ENCODE measurements at regions not wholly inside any gene's neighbourhood (a gene's known extent, or its start where the extent isn't known, plus 50 kb on each side); places are given as distances from the start of the nearest gene placed in this dataset.

DNA sequence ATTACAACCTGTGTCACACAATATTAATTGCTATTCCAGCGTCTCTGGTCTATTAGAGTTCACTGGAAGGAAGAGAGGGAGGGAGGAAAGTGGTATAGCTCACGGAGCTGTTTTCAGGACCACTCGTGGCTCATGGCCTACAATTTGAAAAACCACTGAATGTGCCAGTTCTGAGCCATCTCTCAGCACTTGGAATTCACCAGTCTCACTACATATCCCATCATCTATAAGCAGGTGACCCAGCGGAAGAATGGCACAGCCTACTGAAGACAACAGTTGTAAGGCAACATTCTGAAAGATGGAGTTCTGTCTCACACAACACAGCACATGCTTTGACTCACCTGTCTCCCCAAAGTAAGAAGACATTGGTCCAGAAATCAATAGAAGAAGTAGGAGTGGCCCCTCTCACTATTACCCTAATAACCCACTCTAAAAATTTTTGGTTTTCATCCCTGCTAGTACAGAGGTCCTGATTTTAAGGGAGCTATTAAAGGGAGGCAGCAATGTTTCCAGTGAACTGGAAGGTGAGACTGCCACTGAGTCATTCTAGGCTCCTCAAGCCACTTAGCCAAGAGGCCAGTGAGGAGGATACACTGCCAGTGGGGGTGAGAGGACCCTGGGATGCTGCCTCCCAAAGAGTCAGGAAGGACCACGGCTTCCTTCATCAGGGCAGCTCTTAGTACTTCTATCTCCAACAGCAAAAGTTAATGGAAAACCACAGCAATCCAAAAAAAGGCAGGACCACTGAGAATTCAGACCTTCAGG lies 50.0 kb upstream of the DOCK9 start:
- no peak for DNase-seq

DNA sequence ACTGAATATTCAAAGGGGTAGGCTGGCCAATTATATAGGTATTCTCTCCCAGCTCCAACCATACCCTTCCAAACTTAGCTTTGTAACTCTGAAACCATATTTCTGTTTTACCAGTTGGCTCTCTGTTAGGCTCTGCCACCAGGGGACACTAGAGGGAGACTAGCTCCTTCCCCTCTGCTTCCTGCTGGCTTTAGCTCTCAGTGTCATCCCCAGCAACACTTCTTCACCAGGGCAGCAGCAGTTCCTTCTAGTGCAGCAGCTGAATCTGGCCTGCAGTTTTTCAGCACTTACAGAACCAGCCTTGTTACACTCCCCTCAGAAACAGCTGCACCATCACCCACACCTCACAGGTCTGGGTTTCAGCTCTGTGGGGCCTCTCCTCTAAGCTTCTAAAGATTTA lies 51.0 kb upstream of the DOCK9 start:
- no peak for DNase-seq

DNA sequence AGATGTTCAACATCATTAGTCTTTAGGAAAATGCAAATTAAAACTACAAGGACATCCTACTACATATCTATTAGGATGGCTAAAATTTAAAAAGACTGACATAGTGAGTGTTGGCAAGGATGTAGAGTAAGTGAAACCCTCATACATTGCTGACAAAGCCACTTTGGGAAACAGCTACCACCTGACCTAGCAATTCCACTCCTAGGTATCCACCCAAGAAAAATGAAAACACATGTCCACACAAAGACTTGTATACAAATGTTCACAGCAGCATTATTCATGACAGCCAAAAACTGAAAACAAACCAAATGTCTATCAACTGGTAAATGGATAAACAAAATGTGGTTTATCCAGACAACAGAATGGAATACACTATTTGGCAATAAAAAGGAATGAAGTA lies 51.7 kb upstream of the DOCK9 start:
- no peak for DNase-seq

DNA sequence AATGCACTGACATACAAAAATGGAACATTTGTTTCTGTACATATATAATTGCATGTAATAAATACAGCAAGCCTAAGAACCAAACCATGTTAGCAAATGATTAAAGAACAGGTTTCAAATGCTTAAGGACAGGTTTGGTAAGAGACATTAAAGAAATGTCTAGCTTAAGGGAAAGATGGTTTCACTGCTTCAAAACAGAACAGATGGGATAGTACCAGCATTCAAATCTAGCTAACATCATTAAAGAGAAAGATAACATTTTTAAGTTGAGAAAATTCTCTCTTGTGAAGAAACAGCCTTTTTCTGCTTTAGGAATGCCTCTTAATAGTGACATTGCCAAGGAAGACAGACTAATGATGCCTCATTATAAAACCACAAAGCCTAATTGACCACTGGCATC lies 52.5 kb upstream of the DOCK9 start:
- DNase-seq, result no peak

DNA sequence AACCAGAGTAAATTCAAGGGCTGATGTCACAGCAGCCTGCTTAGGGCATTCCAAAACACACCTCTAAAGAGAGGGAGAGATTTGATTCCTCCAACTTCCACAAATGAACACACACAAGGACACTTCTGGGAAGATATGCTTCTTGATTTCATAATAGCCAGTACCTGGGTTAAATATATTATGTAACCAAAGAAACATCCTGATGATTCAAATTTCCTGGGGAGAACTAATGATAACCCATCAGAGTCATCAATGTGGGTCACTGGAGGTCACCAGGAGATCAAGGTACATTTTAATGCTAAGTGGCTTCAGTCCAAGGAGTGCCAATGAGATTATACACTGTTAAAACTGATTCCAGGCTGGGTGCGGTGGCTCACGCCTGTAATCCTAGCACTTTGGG lies 54.0 kb upstream of the DOCK9 start:
- peak; percentile 68 for DNase-seq

DNA sequence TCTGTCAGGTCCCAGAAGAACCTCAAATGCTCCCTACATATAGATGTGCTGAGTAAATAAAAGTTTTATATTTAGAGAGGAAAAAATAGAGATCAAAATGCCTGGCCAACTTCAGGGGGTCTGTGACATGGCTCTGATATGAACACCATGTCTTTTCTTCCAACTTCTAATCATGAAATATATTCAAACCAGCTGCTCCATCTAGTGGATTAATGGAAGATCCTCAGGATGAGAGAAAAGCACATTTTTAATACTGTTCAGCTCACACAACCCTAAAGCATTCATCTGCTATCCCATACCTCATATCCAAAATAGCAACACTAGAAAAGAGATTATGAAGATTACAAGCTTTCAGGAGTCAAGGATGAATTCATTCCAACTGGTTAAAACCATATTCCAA lies 56.0 kb upstream of the DOCK9 start:
- no peak for DNase-seq

DNA sequence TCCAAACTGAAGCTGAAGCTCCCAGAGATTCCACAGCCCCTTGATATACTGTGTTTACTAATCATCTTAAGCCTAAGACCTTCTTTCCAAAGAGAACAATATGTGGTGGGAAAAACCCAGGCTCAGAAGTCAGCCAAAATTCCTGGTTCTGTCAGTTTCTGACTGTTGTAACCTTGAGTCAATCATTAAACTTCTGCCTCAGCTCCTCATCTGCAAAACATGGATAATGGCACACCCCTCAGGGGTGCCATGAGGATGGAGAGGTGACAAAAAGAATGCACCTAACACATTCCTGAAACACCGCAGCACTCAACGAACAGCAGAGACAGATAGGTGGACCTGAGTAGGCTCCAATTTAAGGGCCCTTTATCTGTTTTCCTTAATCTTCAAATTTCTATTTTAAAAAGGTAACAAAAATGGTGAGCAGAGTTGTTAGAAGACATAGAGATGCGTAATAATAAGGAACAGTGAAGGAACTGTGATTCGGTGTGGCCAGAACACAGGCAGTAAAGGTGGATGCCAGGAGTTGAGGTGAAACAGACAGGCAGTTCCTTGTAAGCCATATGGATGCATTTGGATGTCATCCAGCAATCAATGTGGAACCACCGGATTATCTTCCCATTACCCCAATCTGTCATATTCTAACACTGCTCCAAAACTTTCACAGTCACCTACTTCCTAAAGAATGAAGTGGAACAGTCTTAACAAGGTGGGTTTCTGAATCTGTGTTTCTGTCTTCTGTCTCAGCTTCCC lies 56.6 kb upstream of the DOCK9 start:
- no peak for DNase-seq

DNA sequence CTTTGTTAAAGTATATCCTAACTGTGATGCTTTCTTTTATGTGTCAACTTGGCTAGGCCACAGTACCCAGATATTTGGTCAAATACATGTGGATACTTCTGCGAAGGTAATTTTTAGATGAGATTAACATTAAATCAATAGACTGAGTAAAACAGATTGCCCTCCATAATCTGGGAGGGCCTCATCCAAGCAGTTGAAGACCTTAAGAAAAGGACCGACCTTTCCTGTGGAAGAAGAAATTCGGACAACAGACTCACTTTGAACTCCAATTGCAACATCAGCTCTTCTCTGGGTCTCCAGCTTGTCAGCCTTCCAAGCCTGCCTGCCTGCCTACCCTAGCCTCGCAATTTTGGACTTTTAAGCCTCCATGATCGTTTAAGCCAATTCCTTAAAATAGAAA lies 57.9 kb upstream of the DOCK9 start:
- no peak for DNase-seq

DNA sequence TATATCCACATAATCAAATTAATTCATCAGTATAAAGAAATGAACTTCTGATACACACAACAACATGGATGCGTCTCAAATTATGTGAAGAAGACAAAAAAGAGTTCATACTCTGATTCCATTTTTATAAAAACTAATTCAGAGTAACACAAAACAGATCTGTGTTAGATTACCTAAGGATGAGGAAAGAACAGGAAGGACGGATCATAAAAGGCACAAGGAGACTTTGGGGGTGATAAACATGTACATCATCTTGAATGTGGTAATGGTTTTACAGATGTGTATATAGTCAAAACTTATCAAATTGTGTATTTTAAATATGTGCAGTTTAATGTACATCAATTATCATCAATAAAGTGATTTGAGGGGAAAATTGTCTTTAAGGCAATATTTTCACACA lies 59.9 kb upstream of the DOCK9 start:
- no peak for DNase-seq

DNA sequence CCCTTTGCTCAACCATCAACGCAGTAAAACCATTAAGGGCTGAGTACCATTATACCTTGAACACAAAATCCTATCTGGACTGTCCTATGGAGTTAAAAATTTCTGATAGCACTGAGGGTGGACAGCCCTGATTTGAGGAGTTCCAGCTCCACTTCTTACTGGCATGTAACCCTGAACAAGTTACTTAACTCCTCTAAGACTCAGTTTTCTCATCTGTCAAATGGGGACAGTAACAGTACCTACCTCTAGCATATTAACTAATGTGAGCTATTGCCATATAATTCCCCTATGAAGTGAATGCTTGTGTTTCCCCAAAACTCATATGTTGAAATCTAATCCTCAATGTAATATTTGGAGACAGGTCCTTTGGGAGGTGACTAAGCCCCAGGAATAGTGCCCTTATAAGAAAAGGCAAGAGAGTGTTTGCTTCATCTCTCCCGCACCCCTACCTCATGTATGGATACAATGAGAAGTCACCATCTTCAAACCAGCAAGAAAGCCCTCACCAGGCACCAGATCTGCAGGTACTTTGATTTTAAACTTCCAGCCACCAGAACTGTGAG lies 61.9 kb upstream of the DOCK9 start:
- DNase-seq, result no peak

DNA sequence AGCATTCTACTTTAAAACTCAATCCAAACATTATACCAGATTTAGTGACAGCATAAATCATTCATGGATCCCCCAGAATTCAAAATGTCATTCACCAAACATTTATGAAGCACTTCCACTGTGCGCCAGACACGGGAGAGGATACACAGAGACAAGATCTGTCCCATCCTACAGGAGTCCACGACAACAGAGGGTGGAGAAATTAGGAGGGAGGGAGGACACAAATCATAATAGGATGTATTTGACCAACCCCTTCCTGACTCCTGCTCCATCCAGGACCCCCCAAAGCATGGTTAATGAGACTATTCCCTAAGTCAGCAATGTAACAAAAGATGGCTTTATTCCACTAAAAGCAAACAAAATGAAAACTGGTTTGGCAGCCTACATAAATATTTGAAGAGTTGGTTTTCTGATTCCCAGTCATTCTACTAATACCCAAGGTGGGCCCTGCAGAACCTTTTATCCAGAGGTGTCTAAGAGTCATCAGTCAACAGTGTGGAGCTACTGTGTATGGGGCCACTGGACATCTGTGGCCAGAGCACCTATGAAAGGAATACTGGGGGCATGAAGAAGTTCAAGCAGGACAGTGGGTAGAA lies 62.8 kb upstream of the DOCK9 start:
- no peak for DNase-seq

DNA sequence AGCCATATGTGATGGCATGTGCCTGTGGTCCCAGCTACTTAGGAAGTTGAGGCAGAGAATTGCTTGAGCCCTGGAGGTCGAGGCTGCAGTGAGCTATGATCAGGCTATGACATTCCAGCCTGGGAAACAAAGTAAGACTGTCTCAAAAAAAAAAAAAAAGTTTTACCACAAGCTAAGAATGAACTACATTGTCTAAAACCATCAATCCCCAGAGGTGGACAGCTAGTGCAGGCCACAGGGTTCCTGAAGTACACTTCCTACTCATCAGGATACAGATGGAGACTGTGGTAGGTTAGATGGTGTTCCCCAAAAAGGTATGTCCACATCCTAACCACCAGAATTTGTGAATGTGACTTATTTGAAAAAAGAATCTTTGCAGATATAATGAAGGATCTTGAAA lies 63.5 kb upstream of the DOCK9 start:
- DNase-seq, result no peak

DNA sequence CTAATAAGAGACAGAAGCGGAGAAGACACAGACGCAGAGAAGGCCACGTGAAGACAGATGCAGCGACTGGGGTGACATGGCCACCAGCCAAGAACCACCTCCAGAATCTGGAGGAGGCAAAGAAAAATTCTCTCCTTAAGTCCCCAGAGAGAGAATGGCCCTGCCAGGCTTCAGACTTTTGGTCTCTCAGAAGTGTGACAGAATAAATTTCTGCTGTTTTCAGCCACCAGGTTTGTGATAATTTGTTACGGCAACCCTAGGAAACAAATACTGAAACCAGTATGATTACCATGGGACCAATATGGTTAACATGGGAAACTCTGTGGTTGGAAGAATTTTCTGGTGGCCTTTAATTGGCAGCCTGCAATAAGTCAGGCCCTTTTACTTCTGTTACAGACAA lies 63.9 kb upstream of the DOCK9 start:
- no peak for DNase-seq

DNA sequence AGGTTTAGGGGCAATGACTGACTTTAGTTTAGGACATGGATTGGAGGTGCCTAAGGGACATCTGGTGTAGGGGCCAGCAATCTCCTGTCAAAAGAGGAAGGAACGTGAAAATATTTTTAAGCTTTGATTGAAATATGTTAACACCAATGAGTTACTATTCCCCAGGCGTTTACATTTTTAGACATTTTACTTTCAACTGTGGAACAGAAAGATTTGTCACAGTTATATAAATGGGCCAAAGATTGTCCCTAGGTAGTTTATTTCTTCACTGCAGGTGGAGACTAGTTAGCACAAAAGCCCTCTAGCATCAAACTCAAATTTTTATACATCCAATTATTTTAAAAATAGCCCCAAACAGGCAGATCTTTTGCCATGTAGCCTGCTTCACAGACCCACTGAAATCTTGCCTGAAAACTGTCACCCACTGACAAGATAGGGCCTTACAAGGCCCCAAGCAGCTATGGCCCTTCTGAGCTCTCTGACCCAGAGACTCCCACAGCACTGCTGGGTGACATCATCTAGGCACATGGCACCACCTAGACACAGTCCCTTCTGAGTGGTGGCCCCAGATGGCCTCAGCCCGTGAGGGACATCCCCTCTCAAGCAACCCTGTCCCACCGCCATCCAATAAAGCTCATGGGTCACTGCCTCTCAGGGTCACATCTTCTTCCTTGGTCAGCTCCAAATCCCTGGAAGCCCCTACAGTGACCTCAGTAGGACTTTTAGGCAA lies 64.8 kb upstream of the DOCK9 start:
- DNase-seq, result no peak

DNA sequence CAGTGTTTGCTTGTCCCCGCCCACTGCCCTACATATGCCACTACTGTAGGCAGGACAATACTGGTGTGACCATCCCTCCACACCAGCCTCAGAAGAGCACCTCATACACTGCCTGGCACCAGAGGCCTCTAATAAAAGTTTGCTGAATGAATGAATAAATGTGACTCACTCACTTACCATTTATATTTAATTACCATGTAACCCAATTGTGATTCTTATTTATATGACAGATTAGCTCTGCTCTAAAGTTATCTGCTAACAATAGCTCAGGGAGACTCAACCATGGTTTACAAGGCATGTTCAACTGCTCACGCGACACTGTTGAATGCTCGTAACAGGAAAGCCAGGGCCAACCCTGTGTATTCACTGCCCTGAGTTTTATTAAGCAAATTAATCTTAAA lies 66.0 kb upstream of the DOCK9 start:
- no peak for DNase-seq

DNA sequence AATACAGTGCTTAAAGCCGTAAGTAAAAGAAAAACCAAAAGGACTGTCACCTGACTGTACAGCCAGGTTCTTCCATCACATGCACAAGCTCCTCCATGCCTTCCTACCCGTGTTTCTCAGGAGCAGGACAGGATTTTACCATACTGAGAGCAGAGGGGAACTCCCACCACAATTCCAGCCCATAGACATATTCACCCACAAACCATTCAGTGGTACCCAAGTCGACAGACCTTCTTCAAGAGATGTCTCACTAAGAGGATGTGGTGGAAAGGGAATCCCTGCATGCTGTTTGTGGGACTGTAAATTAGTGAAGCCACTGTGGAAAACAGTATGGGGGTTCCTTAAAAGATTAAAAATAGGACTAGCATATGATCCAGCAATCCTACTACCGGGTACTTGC lies 66.9 kb upstream of the DOCK9 start:
- DNase-seq, result no peak

DNA sequence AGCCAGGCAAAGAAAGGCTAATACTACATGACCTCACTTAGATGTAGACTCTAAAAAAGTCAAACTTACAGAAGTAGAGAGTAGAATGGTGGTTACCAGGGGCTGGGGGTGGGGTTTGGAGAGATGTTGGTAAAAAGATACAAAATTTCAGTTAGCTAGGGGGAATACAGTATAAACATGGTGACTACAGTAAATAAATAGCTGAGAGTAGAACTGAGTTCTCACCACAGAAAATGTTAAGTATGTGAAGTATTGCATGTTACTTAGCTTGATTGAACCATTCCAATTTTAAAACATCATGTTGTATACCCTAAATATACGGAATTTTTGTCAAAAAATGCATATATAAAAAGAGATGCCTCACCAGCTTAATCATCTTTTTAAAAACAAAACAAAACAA lies 67.5 kb upstream of the DOCK9 start:
- no peak for DNase-seq

DNA sequence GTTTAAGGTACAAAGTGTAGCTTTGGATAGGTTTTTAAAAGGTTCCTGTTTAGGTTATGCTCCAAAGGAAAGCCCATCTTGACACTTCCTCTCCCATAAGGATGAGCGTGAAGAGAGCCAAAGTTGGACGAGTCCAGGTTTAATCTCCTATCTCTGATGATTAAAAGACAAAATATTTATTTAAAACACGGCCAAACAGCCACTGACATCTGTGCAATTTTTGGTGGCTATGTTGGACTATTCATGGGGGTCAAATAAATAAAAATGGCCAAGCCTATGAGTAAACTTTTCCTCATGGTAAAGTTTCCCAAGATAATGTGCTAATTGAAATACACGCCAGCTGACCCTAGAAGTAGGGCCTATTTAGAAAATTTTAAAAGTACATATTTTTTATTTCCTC lies 69.0 kb upstream of the DOCK9 start:
- no peak for DNase-seq

DNA sequence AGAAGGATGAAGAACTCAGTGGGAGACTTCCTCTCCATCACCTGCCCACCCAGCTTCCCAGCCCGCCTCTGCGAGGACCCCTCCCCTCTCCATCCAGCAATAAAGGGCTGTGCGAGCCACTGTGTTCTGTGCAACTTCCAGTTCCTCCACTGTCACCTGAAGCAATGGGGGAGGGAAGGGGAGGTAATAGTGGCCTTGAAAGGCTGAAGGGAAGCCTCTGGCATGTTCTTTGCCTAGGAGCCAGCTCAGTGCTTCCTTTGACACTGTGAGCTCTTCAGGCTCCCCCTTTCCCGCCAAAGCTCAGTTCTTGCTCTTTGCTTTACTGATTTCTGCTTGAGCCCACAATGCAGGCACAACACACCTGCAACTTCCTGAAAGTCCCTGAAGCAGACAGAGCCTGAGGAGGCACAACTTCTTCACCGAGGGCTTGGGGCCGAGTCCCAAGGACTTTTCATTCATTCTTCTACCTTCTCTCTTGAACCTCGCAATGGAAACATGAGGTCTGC lies 73.2 kb upstream of the DOCK9 start:
- no peak for DNase-seq

DNA sequence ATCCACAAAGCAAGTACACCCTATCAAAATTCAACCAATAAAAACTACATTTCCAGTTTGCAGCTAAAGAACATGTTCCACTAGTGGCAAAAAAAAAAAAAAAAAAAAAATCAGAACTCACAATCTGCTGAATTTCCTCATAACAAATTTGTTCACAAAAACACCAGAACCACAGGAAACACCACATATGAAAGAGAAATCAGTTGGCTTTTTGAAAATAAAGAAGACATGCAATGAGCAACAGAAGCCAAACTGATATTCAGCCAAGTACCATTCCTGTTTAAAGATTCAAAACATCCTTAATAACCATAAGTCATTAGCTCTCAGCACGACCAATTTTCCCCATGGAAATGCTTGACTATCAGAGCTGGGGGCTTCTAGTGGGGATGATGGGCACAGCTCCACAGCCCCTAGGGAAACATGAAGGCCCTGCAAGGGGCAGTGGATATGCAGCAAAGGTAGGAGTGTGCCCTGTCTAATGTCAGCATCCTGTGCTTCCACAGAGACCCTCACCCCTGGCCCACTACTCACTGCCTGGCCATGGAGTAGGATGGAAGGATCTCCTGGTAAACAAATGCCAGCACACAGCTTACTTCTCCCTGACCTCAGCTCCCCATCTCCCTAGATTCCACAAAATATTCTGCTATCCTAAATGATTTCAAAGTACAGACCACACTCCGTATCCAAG lies 74.0 kb upstream of the DOCK9 start:
- no peak for DNase-seq

DNA sequence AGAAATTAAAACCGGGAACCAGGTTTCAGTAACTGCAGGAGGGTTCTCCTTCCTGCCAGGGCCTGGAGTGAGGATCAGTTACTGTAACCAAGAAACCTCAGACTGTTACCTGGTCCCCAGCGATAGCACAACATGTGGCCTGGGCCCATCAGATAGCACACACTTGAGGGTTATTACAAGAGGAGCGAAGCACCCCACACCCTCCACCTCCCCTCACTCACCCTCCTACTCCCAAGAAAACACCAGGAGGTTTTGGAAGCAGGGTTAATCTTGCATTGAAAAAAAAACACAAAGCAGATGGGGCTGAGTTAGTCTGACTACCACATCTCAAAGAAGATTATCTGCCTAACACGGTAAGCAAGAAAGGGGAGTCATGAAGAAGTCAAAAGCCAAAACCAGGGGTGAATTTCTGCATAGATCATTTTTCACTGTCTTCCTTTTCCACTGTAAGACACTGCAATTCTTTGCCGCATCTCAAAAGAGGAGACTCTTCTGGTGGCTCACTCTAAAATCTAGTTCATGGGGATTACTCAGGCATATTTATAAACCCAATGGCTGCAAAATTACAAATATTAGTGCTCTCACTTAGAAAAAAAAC lies 75.9 kb upstream of the DOCK9 start:
- no peak for DNase-seq

DNA sequence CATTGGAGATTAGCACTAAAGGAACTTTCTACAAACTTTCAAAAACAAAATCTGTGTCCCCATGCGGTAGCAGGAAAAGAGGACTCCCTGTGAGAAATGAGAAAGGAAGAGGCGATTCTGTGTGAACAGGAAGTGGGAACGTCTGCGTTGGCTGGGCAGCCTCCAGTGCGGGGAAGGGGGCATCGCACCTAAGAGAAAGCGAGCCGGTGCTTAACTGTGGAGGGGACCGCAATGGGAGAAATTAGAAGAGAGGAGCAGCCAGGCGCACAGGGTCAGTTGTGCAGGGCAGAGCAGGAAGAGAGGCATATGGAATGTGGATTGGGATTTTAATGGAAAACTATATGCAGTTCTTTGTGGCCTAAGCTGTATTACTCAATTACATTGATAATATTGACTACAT lies 77.4 kb upstream of the DOCK9 start:
- no peak for DNase-seq
